WTC11 (cell line): ENCODE measurements at regions not wholly inside any gene's neighbourhood (a gene's known extent, or its start where the extent isn't known, plus 50 kb on each side); places are given as distances from the start of the nearest gene placed in this dataset.
A peak's percentile ranks its signal among the peaks of the same experiment; 100 is the strongest.

Experiments used
- ATAC-seq: fragments of 200-7000 bp; cut with Tn5 transposase; 2 replicates; pipeline ENCODE4 v1.10.0; 2021; ENCODE audit warnings: mild to moderate bottlenecking, moderate library complexity
- CTCF ChIA-PET: fragments of 300-600 bp; sonication (Branson Sonifier 250); formaldehyde crosslinking; loops from one replicate; lab custom pipeline; 2021; ENCODE audit warnings: antibody characterized with exemption; lab: Charles Lee
- POLR2A ChIA-PET: fragments of 350-600 bp; sonication (Branson Sonifier 250); formaldehyde crosslinking; loops from one replicate; lab custom pipeline; 2021; ENCODE audit warnings: antibody characterized with exemption; lab: Charles Lee
- DNase-seq: peaks from one replicate; pipeline ENCODE4 v3.0.0; 2021; ENCODE audit warnings: low spot score
- H3K27ac Mint-ChIP-seq: 2 replicates; pipeline ENCODE4 v1.8.0; 2021; ENCODE audit warnings: mixed read lengths
- H3K27me3 Mint-ChIP-seq: 2 replicates; pipeline ENCODE4 v1.8.0; 2021; ENCODE audit warnings: low read depth, mild to moderate bottlenecking, moderate library complexity, mixed read lengths
- H3K36me3 Mint-ChIP-seq: 2 replicates; pipeline ENCODE4 v1.8.0; 2021; ENCODE audit warnings: mixed read lengths
- H3K4me1 Mint-ChIP-seq: 2 replicates; pipeline ENCODE4 v1.8.0; 2022; ENCODE audit warnings: mixed read lengths
- H3K4me3 Mint-ChIP-seq: 2 replicates; pipeline ENCODE4 v1.8.0; 2021; ENCODE audit warnings: mild to moderate bottlenecking, moderate library complexity, mixed read lengths
- H3K9me3 Mint-ChIP-seq: 2 replicates; pipeline ENCODE4 v1.8.0; 2021; ENCODE audit warnings: mixed read lengths
- E2F4 ChIP-seq: sonication (generic); formaldehyde crosslinking; IDR thresholded peaks from 2 replicates; pipeline ENCODE4 v1.8.1; 2022; ENCODE audit warnings: low read depth, mild to moderate bottlenecking, moderate library complexity, missing genetic modification reagents, borderline replicate concordance
- ERG ChIP-seq: fragments of 250-450 bp; sonication (Bioruptor Pico); IDR thresholded peaks from 2 replicates; pipeline ENCODE4 v1.8.0; 2021; ENCODE audit warnings: mild to moderate bottlenecking
- FOXJ3 ChIP-seq: sonication (generic); formaldehyde crosslinking; IDR thresholded peaks from 2 replicates; pipeline ENCODE4 v1.9.0; 2021; ENCODE audit warnings: missing genetic modification reagents, mild to moderate bottlenecking, borderline replicate concordance
- FOXP4 ChIP-seq: sonication (generic); formaldehyde crosslinking; IDR thresholded peaks from 2 replicates; pipeline ENCODE4 v1.8.0; 2022; ENCODE audit warnings: mild to moderate bottlenecking, missing genetic modification reagents
- GABPB1 ChIP-seq: sonication (generic); formaldehyde crosslinking; IDR thresholded peaks from 2 replicates; pipeline ENCODE4 v1.8.1; 2023; ENCODE audit warnings: mild to moderate bottlenecking, missing genetic modification reagents
- HMGXB4 ChIP-seq: sonication (generic); formaldehyde crosslinking; IDR thresholded peaks from 2 replicates; pipeline ENCODE4 v1.8.1; 2023; ENCODE audit warnings: mild to moderate bottlenecking, moderate library complexity, missing genetic modification reagents
- MXD4 ChIP-seq: fragments of 250-450 bp; sonication (Bioruptor Pico); IDR thresholded peaks from 2 replicates; pipeline ENCODE4 v1.8.0; 2021; ENCODE audit warnings: mild to moderate bottlenecking, moderate library complexity, borderline replicate concordance
- MYBL2 ChIP-seq: sonication (generic); formaldehyde crosslinking; IDR thresholded peaks from 2 replicates; pipeline ENCODE4 v1.8.1; 2023; ENCODE audit warnings: mild to moderate bottlenecking, moderate library complexity, missing genetic modification reagents
- NFYB ChIP-seq: sonication (generic); formaldehyde crosslinking; conservative IDR thresholded peaks from 2 replicates; pipeline ENCODE4 v1.8.0; 2022; ENCODE audit warnings: low read depth, missing genetic modification reagents
- PRRX2 ChIP-seq: fragments of 250-450 bp; sonication (Bioruptor Pico); IDR thresholded peaks from 2 replicates; pipeline ENCODE4 v1.8.0; 2021; ENCODE audit warnings: mild to moderate bottlenecking
- ZBTB43 ChIP-seq: sonication (generic); formaldehyde crosslinking; IDR thresholded peaks from 2 replicates; pipeline ENCODE4 v1.8.1; 2023; ENCODE audit warnings: mild to moderate bottlenecking, missing genetic modification reagents
- ZNF121 ChIP-seq: sonication (generic); formaldehyde crosslinking; IDR thresholded peaks from 2 replicates; pipeline ENCODE4 v1.8.0; 2023; ENCODE audit warnings: missing genetic modification reagents
- ZNF219 ChIP-seq: sonication (generic); formaldehyde crosslinking; IDR thresholded peaks from 2 replicates; pipeline ENCODE4 v1.8.0; 2023; ENCODE audit warnings: missing genetic modification reagents, mild to moderate bottlenecking, borderline replicate concordance
- ZNF232 ChIP-seq: sonication (generic); formaldehyde crosslinking; IDR thresholded peaks from 2 replicates; pipeline ENCODE4 v1.8.0; 2022; ENCODE audit warnings: mild to moderate bottlenecking, missing genetic modification reagents
- ZNF263 ChIP-seq: sonication (generic); formaldehyde crosslinking; IDR thresholded peaks from 2 replicates; pipeline ENCODE4 v1.8.1; 2022; ENCODE audit warnings: low read depth, mild to moderate bottlenecking, moderate library complexity, missing genetic modification reagents
- ZNF317 ChIP-seq: sonication (generic); formaldehyde crosslinking; IDR thresholded peaks from 2 replicates; pipeline ENCODE4 v1.8.1; 2023; ENCODE audit warnings: low read depth, mild to moderate bottlenecking, moderate library complexity, missing genetic modification reagents, borderline replicate concordance
- ZNF396 ChIP-seq: fragments of 250-450 bp; sonication (Bioruptor Pico); IDR thresholded peaks from 2 replicates; pipeline ENCODE4 v1.8.0; 2021; ENCODE audit warnings: mild to moderate bottlenecking, moderate library complexity, borderline replicate concordance
- ZNF512 ChIP-seq: sonication (generic); formaldehyde crosslinking; IDR thresholded peaks from 2 replicates; pipeline ENCODE4 v1.8.1; 2022; ENCODE audit warnings: missing genetic modification reagents, borderline replicate concordance
- ZSCAN18 ChIP-seq: fragments of 250-450 bp; sonication (Bioruptor Pico); IDR thresholded peaks from 2 replicates; pipeline ENCODE4 v2.1.2; 2022; ENCODE audit warnings: mild to moderate bottlenecking, moderate library complexity
- TF ChIP-seq, protein P1 (sequence below): sonication (generic); formaldehyde crosslinking; IDR thresholded peaks from 2 replicates; pipeline ENCODE4 v1.8.1; 2023; ENCODE audit warnings: mild to moderate bottlenecking, missing genetic modification reagents, moderate library complexity
- TF ChIP-seq, protein P2 (sequence below): sonication (generic); formaldehyde crosslinking; IDR thresholded peaks from 2 replicates; pipeline ENCODE4 v1.8.1; 2022; ENCODE audit warnings: mild to moderate bottlenecking, missing genetic modification reagents, moderate library complexity, borderline replicate concordance

DNA sequence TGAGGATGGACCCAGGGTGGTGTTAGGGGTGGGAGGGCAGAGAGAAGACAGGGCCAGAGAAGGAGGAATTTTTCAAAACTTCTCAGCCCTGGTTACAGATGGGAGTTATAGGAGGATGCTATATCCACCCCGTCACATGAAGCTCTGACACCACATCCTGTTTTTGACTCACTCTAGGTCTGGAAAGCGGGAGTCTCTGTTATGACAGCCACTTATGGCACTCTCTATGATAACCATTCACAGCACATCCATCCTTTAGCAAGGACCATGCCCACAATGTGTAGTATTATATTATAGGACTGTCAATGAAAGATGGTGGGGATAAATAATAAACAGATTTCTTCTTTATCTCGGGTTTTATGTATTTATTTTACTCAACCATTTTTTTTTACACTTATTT is 461.2 kb downstream of the CDH2 start:
- peaks cover 13% of the 10 kb centered on the region for H3K9me3 Mint-ChIP-seq
- H3K36me3 Mint-ChIP-seq, result peaks cover 5% of the 10 kb centered on the region; the same call in 1 of the 2 replicates
- ChIA-PET CTCF (no interaction called here), POLR2A (no interaction called here)
- H3K4me1 Mint-ChIP-seq, result peaks cover 77% of the 10 kb centered on the region
- ATAC-seq, result no peak
- H3K27me3 Mint-ChIP-seq, result no peaks in the 10 kb centered on the region
- no peak for DNase-seq
- TF ChIP-seq, protein P1, sequence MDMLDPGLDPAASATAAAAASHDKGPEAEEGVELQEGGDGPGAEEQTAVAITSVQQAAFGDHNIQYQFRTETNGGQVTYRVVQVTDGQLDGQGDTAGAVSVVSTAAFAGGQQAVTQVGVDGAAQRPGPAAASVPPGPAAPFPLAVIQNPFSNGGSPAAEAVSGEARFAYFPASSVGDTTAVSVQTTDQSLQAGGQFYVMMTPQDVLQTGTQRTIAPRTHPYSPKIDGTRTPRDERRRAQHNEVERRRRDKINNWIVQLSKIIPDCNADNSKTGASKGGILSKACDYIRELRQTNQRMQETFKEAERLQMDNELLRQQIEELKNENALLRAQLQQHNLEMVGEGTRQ (CRISPR knock-in tag), result no peak
- TF ChIP-seq MYBL2 (CRISPR knock-in tag) (no peak), ZNF219 (CRISPR knock-in tag) (no peak), ZNF317 (CRISPR knock-in tag) (no peak)
- H3K27ac Mint-ChIP-seq, result no peak overlapping the region
- no peak overlapping the region for H3K4me3 Mint-ChIP-seq

DNA sequence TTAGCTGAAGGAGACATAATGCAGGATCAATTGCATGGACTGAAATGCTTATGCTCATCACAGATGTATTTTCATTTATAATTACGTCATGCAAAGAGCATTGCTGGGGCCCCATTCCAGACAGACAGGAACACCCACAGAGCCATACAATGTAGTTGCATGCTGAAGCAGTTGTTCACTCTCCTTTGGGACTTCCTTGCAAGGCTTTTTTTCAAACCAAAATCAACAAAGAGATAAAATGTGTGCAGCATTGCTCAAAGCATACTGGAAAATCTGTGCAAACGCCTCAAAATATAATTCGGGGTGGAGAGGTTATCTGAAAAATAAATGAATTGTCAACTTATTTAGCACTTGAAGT is 463.2 kb downstream of the CDH2 start:
- no peaks in the 10 kb centered on the region for H3K27me3 Mint-ChIP-seq
- TF ChIP-seq E2F4 (no peak), ERG (no peak), ZNF263 (CRISPR knock-in tag) (no peak), PRRX2 (no peak), ZNF232 (CRISPR knock-in tag) (no peak), ZNF512 (CRISPR knock-in tag) (no peak), FOXJ3 (CRISPR knock-in tag) (no peak), ZNF121 (CRISPR knock-in tag) (no peak), ZBTB43 (CRISPR knock-in tag) (no peak), ZNF396 (CRISPR knock-in tag) (no peak), HMGXB4 (CRISPR knock-in tag) (no peak), ZSCAN18 (CRISPR knock-in tag) (no peak), NFYB (CRISPR knock-in tag) (no peak), GABPB1 (CRISPR knock-in tag) (no peak), MXD4 (CRISPR knock-in tag) (no peak), FOXP4 (CRISPR knock-in tag) (no peak)
- TF ChIP-seq, protein P2, sequence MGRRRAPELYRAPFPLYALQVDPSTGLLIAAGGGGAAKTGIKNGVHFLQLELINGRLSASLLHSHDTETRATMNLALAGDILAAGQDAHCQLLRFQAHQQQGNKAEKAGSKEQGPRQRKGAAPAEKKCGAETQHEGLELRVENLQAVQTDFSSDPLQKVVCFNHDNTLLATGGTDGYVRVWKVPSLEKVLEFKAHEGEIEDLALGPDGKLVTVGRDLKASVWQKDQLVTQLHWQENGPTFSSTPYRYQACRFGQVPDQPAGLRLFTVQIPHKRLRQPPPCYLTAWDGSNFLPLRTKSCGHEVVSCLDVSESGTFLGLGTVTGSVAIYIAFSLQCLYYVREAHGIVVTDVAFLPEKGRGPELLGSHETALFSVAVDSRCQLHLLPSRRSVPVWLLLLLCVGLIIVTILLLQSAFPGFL (CRISPR knock-in tag), result no peak
- TF ChIP-seq, protein P1 (CRISPR knock-in tag), result no peak

More for the DNA sequence above, 463.2 kb downstream of the CDH2 start:
- ATAC-seq (no peak; the same call in 1 of the 2 replicates), DNase-seq (no peak)
- CTCF ChIA-PET, result interaction anchor here (1.1 kb wide), 1 partner anchor 36 kb away, joined by 7 read pairs; no protein-coding TSS in a partner anchor
- Mint-ChIP-seq H3K27ac (peak overlapping the region; percentile 97), H3K4me1 (peaks cover 68% of the 10 kb centered on the region), H3K9me3 (peaks cover 21% of the 10 kb centered on the region), H3K4me3 (no peak overlapping the region), H3K36me3 (peaks cover 16% of the 10 kb centered on the region)
- POLR2A ChIA-PET, result interaction anchor here (1.1 kb wide), 1 partner anchor 108 kb away, joined by 3 read pairs; no protein-coding TSS in a partner anchor
